SJSA1 (cell line): ENCODE measurements at regions not wholly inside any gene's neighbourhood (a gene's known extent, or its start where the extent isn't known, plus 50 kb on each side); places are given as distances from the start of the nearest gene placed in this dataset.

Experiments used
- DNase-seq, 2 experiments: peaks; one replicate each; pipeline ENCODE4 v3.0.0-alpha.2; 2015 to 2020; ENCODE audit warnings: low spot score in 2 of 2, low read depth in 1 of 2
- H3K27ac ChIP-seq: fragments of 250-450 bp; sonication (Bioruptor Pico); 2 replicates; pipeline ENCODE4 v1.5.1; 2020; ENCODE audit warnings: mild to moderate bottlenecking, moderate library complexity
- H3K27me3 ChIP-seq: fragments of 250-450 bp; sonication (Bioruptor Pico); replicated peaks from 2 replicates; pipeline ENCODE4 v1.5.1; 2020; ENCODE audit warnings: mild to moderate bottlenecking, moderate library complexity
- H3K36me3 ChIP-seq: fragments of 250-450 bp; sonication (Bioruptor Pico); 2 replicates; pipeline ENCODE4 v1.5.1; 2020; ENCODE audit warnings: mild to moderate bottlenecking
- H3K4me1 ChIP-seq: fragments of 250-450 bp; sonication (Bioruptor Pico); replicated peaks from 2 replicates; pipeline ENCODE4 v1.6.1; 2021; ENCODE audit warnings: mild to moderate bottlenecking
- H3K4me3 ChIP-seq: fragments of 250-450 bp; sonication (Bioruptor Pico); 2 replicates; pipeline ENCODE4 v1.5.1; 2020; ENCODE audit warnings: mild to moderate bottlenecking
- H3K9me3 ChIP-seq: fragments of 250-450 bp; sonication (Bioruptor Pico); replicated peaks from 2 replicates; pipeline ENCODE4 v1.5.1; 2020; ENCODE audit warnings: mild to moderate bottlenecking

DNA sequence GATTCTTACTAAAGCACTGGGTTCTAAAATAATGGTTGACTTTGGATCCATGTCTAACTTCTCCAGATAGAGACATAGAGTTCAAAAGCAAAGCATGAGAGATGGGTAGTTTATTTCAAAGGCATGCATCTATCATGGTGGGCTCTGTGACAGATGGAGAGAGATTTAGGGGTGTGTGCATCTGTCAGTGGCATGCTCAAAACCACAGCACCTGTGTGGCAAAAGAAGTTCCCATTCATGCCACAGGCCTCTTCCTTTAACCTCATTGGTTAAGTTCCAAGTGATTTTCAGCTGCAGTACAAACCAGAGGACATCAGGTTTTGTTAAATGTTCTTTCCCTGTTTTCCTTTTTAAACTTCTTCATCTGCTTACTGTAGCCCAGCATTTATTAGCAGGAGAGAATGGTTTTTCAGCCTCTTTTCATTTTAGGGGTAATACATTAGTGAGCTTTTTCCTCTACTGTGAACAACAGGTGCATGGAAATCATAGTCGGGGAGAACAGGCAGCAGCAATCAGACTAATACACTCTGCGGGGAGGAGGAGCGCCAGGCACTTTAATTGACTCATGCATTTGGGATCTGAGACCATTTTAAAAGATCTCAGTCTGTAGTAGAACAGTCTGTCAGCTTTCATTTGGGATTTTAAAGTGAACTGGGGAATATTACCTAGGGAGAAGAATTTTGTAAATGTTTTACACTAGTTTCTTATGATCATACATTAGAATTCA lies 52.4 kb upstream of the UPP2 start:
- no peaks in the 10 kb centered on the region for H3K4me1 ChIP-seq
- no peaks in the 10 kb centered on the region for H3K9me3 ChIP-seq
- no peak overlapping the region for H3K27ac ChIP-seq
- no peaks in the 10 kb centered on the region for H3K36me3 ChIP-seq
- H3K4me3 ChIP-seq = no peak overlapping the region
- DNase-seq = no peak
- H3K27me3 ChIP-seq = no peaks in the 10 kb centered on the region

DNA sequence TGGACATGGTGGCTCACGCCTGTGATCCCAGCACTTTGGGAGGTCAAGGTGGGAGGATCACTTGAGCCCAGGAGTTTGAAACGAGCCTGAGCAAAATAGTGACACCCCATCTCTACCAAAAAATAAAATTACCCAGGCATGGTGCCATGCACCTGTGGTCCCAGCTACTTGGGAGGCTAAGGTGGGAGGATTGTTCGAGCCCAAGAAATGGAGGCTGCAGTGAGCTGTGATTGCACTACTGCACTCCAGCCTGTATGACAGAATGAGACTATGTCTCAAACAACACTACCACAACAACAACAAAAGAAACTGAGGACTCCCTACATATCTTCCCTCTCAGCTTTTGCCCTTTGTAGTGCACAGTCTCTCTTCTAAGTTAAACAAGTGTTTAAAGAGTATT lies 53.3 kb upstream of the UPP2 start:
- Histone ChIP-seq H3K27me3 (no peaks in the 10 kb centered on the region), H3K4me1 (no peaks in the 10 kb centered on the region), H3K36me3 (no peaks in the 10 kb centered on the region), H3K27ac (no peak overlapping the region), H3K9me3 (no peaks in the 10 kb centered on the region), H3K4me3 (no peak overlapping the region)
- no peak for DNase-seq

DNA sequence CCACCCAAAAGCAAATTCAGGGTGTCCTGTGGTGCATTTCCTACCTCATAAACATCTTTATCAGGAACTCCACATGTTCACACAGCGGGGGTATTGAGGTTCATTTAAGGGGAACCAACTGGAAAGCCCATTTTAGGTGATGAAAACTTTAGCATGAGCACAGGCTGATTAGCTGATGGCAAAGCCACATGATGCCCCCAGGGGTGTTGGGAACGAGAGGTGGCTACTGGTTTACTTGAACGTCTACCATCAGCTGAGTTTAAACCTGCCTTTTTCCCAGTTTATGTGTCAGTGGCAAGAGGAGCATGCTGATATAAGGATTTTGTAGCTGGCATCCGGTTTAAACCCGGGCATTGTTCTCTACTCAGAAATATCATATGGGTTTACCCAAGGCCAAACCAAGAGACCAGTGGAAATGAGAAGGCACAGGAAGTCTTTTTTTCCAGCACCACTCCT lies 54.5 kb upstream of the UPP2 start:
- H3K9me3 ChIP-seq = no peaks in the 10 kb centered on the region
- no peaks in the 10 kb centered on the region for H3K27me3 ChIP-seq
- no peaks in the 10 kb centered on the region for H3K4me1 ChIP-seq
- no peak overlapping the region for H3K4me3 ChIP-seq
- DNase-seq = no peak
- H3K27ac ChIP-seq = no peak overlapping the region
- H3K36me3 ChIP-seq = no peaks in the 10 kb centered on the region

DNA sequence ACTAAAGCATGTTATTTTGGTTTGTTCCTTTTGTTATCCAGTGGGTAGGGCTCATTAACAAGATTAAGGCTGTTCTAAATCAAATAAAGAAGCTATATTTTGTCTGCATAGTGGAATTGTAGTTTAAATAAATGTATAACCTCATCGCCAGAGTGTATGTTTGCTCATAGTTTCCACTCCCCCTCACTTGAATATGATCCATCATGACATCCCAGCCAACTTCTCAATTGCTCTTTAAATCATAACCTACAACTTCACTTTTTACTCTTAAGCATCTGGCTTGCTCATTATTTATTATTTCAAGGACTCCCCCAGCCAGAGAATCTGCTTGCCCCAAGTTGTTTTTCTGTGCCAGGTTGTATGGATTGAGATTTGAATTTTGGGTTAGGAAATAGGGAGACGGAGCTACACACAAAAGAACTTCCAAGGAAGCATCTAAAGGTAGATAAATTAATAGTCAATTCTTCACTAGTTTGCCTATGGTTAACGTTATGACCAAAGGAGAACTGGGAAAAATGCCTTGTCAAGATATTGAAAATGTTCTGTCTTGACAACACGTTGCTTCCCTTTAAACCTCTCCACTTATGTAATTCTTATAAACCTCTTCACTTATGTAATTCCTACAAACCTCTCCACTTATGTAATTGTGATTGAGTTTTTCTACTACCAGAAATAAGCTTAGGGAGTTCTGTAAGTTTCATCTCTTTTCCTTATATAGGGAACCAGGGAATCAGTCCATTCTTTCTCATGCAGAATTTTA lies 55.4 kb upstream of the UPP2 start:
- Histone ChIP-seq H3K4me1 (no peaks in the 10 kb centered on the region), H3K36me3 (no peaks in the 10 kb centered on the region), H3K27ac (no peak overlapping the region), H3K4me3 (no peak overlapping the region), H3K27me3 (no peaks in the 10 kb centered on the region), H3K9me3 (no peaks in the 10 kb centered on the region)
- DNase-seq = no peak

DNA sequence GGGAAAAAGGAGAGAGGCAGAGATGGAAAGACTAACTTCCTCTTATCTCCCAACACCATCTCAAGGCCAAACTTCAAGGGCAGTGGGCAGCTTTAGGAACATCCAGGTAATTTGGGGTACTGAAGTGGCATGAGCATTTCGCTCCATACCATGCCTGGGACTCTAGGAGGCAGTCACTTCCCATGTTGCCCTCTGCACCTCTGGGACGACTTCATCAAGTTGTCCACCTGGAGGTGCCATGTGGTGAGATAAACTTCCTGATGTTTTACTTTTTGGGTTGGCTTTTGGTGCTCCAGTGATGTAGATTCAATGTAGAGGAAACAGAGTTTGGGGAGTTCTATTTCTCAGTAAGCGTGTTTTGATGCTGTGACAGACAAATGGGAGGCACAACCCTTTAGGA lies 56.3 kb upstream of the UPP2 start:
- Histone ChIP-seq H3K4me3 (no peak overlapping the region), H3K36me3 (no peaks in the 10 kb centered on the region), H3K4me1 (no peaks in the 10 kb centered on the region), H3K27ac (no peak overlapping the region), H3K9me3 (no peaks in the 10 kb centered on the region), H3K27me3 (no peaks in the 10 kb centered on the region)
- no peak for DNase-seq

DNA sequence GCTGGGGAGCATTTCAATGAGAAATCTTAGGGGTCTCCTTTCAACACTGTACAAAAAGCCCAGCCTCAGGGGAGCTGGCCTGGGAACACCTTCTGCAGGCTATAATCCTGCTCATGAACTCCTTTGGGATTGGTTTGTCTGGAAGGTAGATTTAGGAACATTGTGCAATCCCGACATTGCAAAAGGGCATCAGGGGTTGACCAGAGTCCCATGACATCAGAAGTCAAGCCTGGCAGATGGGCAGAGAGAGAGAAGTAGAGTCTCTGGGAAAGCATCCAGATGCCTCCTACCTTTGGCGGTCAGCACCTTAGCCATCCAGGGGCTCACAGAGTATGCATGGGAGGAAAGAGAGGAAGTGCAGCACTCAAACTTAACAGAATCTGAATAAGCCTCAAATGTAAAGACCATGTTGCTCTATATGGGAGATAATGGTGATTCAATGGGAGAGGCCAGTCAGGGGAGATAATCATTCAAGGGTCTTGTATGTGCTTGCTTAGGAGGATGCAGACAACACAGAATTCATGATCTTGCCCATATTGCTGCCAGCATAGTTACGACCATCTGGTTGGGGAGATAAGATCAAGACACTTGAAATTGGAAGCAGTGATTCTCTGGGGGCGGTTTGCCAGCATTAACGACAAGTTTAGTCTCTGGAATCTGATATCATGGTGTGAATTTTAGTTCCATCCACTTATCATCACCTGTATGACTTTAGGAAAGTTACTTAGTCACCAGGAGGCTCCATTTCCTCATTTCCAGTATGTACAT lies 58.3 kb upstream of the UPP2 start:
- H3K9me3 ChIP-seq = no peaks in the 10 kb centered on the region
- no peak overlapping the region for H3K4me3 ChIP-seq
- H3K36me3 ChIP-seq = no peaks in the 10 kb centered on the region
- H3K27ac ChIP-seq = no peak overlapping the region
- DNase-seq = no peak
- no peaks in the 10 kb centered on the region for H3K27me3 ChIP-seq
- H3K4me1 ChIP-seq = no peaks in the 10 kb centered on the region

DNA sequence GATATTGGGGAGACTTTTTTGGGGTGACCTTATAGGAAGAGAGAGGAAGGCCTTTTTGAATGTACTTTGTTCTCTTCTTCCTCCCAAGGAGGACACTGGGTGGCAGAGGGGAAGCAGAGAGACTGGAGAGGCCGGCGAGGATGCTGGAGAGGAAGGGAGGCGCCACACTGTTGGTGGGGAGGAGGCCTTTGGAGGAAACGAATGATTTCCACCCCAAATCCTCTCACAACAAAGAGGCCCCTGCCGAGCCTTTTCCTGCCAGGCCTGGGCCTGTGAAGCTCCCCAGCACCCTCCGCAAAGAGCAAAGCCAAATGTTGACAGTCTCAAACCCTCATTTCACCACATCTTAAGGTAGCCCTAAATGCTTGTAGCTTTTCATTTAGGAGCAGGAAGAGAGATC lies 59.0 kb upstream of the UPP2 start:
- Histone ChIP-seq H3K9me3 (no peaks in the 10 kb centered on the region), H3K4me3 (no peak overlapping the region), H3K27me3 (no peaks in the 10 kb centered on the region), H3K36me3 (no peaks in the 10 kb centered on the region), H3K4me1 (no peaks in the 10 kb centered on the region), H3K27ac (no peak overlapping the region)
- DNase-seq = no peak

DNA sequence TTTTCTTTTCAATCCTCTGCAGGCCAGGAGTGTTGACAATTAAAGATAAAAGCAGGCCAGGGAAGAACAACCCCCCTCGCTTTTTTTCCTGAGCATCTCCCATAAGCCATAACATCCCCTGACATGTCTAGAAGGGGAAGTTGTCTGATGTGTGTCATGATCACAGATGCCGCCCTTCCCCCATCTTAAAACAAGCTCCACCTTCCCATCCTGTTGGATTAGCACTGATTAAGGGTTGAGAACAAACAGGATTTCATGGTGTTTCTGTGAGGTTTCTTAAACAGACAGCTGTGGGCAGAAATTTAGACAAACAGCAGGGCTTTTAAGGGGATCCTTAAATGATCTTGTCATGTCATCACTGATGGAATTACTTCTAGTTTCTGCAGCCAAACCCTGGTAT lies 59.4 kb upstream of the UPP2 start:
- H3K36me3 ChIP-seq = no peaks in the 10 kb centered on the region
- no peak for DNase-seq
- no peaks in the 10 kb centered on the region for H3K27me3 ChIP-seq
- H3K4me3 ChIP-seq = no peak overlapping the region
- H3K27ac ChIP-seq = no peak overlapping the region
- H3K4me1 ChIP-seq = no peaks in the 10 kb centered on the region
- H3K9me3 ChIP-seq = no peaks in the 10 kb centered on the region

DNA sequence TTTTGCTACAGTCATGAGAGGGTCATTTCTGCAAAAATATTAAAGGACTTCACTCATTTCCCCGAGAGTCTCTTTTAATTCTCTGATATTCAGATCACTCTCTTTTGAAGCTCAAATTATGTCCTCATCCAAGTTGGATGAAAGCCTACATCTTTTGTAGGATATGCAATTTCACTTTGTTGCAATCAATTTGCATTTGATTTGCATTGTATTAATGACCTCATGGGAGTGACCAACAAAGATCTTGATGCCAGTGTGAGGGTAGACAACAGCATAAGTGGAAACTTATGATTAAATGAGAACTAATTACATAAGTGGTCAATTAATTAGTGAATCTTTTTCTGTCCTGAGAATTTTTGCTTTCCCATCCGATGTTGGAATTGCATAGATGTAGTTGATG lies 60.3 kb upstream of the UPP2 start:
- Histone ChIP-seq H3K36me3 (no peaks in the 10 kb centered on the region), H3K4me3 (no peak overlapping the region), H3K27ac (no peak overlapping the region), H3K27me3 (no peaks in the 10 kb centered on the region), H3K9me3 (no peaks in the 10 kb centered on the region), H3K4me1 (no peaks in the 10 kb centered on the region)
- no peak for DNase-seq

DNA sequence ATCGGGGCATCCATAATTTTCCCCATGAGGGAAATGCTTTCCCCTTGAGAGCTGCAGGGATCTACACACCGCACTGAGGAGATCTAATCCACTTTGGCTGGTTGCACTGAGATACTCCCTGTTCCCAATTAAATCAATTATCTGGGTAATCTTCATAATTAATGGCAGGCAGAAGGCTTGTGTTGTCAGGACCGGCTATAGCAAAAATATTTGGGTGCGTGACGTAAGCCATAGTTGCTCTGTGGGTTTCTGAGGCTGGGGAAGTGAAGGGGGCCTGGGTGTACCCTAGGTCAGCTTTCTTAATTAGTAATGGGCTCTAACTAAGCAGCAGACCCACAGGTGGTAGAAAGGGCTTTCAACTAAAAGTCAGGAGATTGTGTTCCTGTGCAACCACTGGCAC lies 62.8 kb upstream of the UPP2 start:
- H3K4me3 ChIP-seq = no peak overlapping the region
- DNase-seq = no peak
- no peaks in the 10 kb centered on the region for H3K4me1 ChIP-seq
- no peak overlapping the region for H3K27ac ChIP-seq
- no peaks in the 10 kb centered on the region for H3K9me3 ChIP-seq
- no peaks in the 10 kb centered on the region for H3K27me3 ChIP-seq
- H3K36me3 ChIP-seq = no peaks in the 10 kb centered on the region

DNA sequence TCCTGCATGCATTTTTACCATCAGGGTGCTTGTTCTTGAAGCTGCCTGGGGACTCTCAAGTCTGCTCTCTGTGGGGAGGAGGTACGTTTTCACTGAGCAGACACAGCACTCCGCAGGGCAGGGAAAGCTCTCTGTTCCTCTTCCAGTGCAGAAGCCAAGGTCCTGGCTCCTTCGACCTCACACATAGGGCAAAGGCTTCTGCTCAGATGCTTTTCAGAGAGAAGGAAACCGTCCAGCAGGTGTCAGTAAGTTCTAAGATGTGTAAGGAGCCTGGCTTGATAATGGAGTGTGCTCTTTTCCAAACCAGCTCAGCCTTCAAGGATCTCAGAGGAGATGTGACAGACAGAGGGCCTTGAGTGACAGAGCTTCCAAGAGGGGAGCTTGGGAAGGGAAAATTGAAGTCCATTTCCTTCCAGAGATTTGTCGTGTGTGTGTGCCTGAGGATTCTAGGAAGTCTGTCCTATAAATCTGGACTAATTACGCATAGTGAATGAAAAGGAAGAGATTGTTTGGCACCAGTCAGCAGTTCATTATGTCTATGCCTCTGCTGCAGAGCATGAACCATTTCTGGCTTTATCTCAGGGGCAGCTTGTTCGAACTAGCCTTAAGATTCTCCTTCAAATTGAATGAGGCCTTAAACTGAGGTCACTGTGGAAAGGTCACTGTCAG lies 67.3 kb upstream of the UPP2 start:
- no peak overlapping the region for H3K27ac ChIP-seq
- H3K4me3 ChIP-seq = no peak overlapping the region
- no peaks in the 10 kb centered on the region for H3K36me3 ChIP-seq
- H3K27me3 ChIP-seq = no peaks in the 10 kb centered on the region; the same call in 1 of the 2 replicates
- no peaks in the 10 kb centered on the region for H3K9me3 ChIP-seq
- no peaks in the 10 kb centered on the region for H3K4me1 ChIP-seq
- DNase-seq = peak; percentile 47 to 50

DNA sequence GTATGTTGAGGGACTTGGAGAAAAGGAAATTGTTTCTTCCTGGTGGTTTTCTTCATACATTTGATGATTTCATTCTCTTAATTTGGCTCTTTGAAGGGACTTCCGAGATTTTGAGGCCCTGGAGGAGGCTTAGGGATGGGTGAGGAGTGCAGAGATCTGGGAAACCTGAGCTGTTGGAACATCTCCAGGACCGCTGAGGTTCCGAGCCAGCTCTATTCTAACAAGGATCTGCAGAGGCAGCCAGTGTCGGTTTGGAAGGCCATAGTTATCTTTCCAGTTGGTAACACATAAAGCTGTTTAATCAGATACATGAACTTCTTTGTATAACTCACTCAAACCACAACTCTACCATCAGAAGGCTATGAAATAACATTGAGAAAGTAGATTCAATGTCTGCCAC lies 70.3 kb upstream of the UPP2 start:
- Histone ChIP-seq H3K4me3 (no peak overlapping the region), H3K27me3 (no peaks in the 10 kb centered on the region; the same call in 1 of the 2 replicates), H3K36me3 (no peaks in the 10 kb centered on the region), H3K4me1 (no peaks in the 10 kb centered on the region), H3K27ac (no peak overlapping the region), H3K9me3 (no peaks in the 10 kb centered on the region)
- DNase-seq = no peak

DNA sequence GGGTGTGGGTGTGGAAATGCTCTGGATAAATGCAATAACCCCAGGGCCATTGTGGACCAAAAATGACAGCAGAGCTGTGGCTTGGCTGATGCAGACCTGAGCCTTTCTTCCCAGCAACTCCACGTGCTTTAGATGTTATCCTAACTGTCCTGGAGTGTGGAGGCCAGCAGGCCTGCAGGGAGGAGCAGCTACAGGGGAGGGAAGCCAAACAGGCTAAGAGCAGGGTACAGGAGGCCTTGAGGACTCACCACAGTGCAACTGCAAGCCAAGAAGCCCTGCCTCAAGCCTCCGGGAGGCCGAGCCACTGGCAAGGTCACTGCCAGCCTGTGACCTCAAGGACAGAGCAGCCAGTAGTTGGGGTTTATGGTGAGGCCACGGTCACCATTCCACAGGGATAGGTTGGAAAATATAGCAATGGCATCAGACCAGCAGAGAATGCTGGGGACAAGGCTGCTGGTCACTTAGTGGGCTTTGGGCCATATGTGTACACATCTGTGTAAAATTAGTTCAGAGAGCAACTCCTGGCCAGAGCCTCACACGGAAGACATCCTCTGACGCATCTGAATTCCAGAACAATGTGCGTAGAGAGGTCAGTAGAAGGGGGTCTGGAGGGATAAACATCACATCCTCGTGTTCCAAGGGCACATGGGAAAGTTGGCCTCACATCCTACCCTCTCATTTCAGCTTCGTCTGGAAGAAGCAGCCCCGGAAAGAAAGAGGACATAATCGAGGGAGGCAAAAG lies 76.2 kb upstream of the UPP2 start:
- DNase-seq = no peak
- H3K4me3 ChIP-seq = no peak overlapping the region
- no peaks in the 10 kb centered on the region for H3K36me3 ChIP-seq
- no peak overlapping the region for H3K27ac ChIP-seq
- no peaks in the 10 kb centered on the region for H3K4me1 ChIP-seq
- no peaks in the 10 kb centered on the region; the same call in 1 of the 2 replicates for H3K27me3 ChIP-seq
- H3K9me3 ChIP-seq = no peaks in the 10 kb centered on the region
